DMS153 (cell line): ENCODE measurements at regions not wholly inside any gene's neighbourhood (a gene's known extent, or its start where the extent isn't known, plus 50 kb on each side); places are given as distances from the start of the nearest gene placed in this dataset.
"Not testable (repeated sequence)": the region's sequence is repeated elsewhere in the genome, so short reads cannot be mapped to it uniquely, and the experiment has no call there.

Experiments used
- DNase-seq: peaks from one replicate; lab custom pipeline; 2025; lab: John Stamatoyannopoulos, UW

GRCh38 chr5:124871303-124871702, 124.9 kb upstream of the ZNF608 start:
- no peak for DNase-seq

- no peak for DNase-seq
Observed at GRCh38 chr5:124872086-124872485, 125.6 kb upstream of the ZNF608 start.

GRCh38 chr5:124872615-124873014, 126.2 kb upstream of the ZNF608 start:
- DNase-seq: no peak

GRCh38 chr5:124873188-124873587, 126.7 kb upstream of the ZNF608 start:
- DNase-seq: no peak

- no peak for DNase-seq
Observed at GRCh38 chr5:124873713-124874112, 127.3 kb upstream of the ZNF608 start.

GRCh38 chr5:124876566-124876965, 130.1 kb upstream of the ZNF608 start:
- DNase-seq: no peak

- no peak for DNase-seq
Observed at GRCh38 chr5:124876983-124877382, 130.5 kb upstream of the ZNF608 start.

GRCh38 chr5:124877501-124878146, 131.2 kb upstream of the ZNF608 start:
- no peak for DNase-seq

GRCh38 chr5:124878583-124879342, 132.3 kb upstream of the ZNF608 start:
- DNase-seq: no peak

GRCh38 chr5:124880903-124881697, 134.7 kb upstream of the ZNF608 start:
- DNase-seq: no peak

GRCh38 chr5:124883681-124884080, 137.2 kb upstream of the ZNF608 start:
- no peak for DNase-seq

- DNase-seq: no peak
Observed at GRCh38 chr5:124884114-124884513, 137.7 kb upstream of the ZNF608 start.

- no peak for DNase-seq
Observed at GRCh38 chr5:124885490-124885889, 139.1 kb upstream of the ZNF608 start.

- DNase-seq: no peak
Observed at GRCh38 chr5:124887223-124887622, 140.8 kb upstream of the ZNF608 start.

GRCh38 chr5:124888050-124888506, 141.6 kb upstream of the ZNF608 start:
- no peak for DNase-seq

- DNase-seq: no peak
Observed at GRCh38 chr5:124888622-124889485, 142.4 kb upstream of the ZNF608 start.

- DNase-seq: no peak
Observed at GRCh38 chr5:124889486-124889825, 143.0 kb upstream of the ZNF608 start.

GRCh38 chr5:124889850-124890249, 143.4 kb upstream of the ZNF608 start:
- DNase-seq: no peak

- DNase-seq: not testable (repeated sequence)
Observed at GRCh38 chr5:124890442-124890841, 144.0 kb upstream of the ZNF608 start.

GRCh38 chr5:124891179-124891578, 144.7 kb upstream of the ZNF608 start:
- no peak for DNase-seq

GRCh38 chr5:124892185-124892848, 145.9 kb upstream of the ZNF608 start:
- DNase-seq: no peak
